K562 (cell line): ENCODE measurements at regions not wholly inside any gene's neighbourhood (a gene's known extent, or its start where the extent isn't known, plus 50 kb on each side); places are given as distances from the start of the nearest gene placed in this dataset.
A peak's percentile ranks its signal among the peaks of the same experiment; 100 is the strongest.

Source experiments
- ATF1 ChIP-seq, 2 experiments: fragments of 450-650 bp in 1 of 2; IDR thresholded peaks; 2 replicates each; pipeline ENCODE4 v1.6.1; 2016; ENCODE audit warnings: missing compliant biosample characterization in 1 of 2, missing genetic modification characterization in 1 of 2
- CHD2 ChIP-seq: IDR thresholded peaks from 2 replicates; pipeline ENCODE4 v1.6.1; 2011; ENCODE audit warnings: low read depth, low read length
- MEF2A ChIP-seq: IDR thresholded peaks from 2 replicates; pipeline ENCODE4 v1.6.1; 2011; ENCODE audit warnings: low read depth, mild to moderate bottlenecking, low read length, moderate library complexity; ENCODE audit not compliant: control insufficient read depth
- RAD21 ChIP-seq, 2 experiments: fragments of 250-450 bp in 1 of 2; fragments of 450-650 bp in 1 of 2; sonication (Bioruptor Pico) in 1 of 2; formaldehyde crosslinking in 1 of 2; IDR thresholded peaks in 1 of 2; conservative IDR thresholded peaks in 1 of 2; 2 replicates each; pipeline versions ENCODE4 v1.4.0 to v1.8.0; 2020 to 2022; ENCODE audit warnings: mild to moderate bottlenecking in 2 of 2, moderate library complexity in 1 of 2
- SETDB1 ChIP-seq: IDR thresholded peaks from one replicate; pipeline ENCODE4 v1.6.1; 2012; ENCODE audit warnings: low read length, control low read depth, inconsistent platforms
- SMARCE1 ChIP-seq: fragments of 450-650 bp; IDR thresholded peaks from 2 replicates; pipeline ENCODE4 v1.7.1; 2016; ENCODE audit warnings: mild to moderate bottlenecking
- TAF9B ChIP-seq: fragments of 450-650 bp; IDR thresholded peaks from 2 replicates; pipeline ENCODE4 v1.6.1; 2018; ENCODE audit warnings: mild to moderate bottlenecking; ENCODE audit not compliant: partially characterized antibody
- ZNF347 ChIP-seq: fragments of 450-650 bp; formaldehyde crosslinking; IDR thresholded peaks from 2 replicates; pipeline ENCODE4 v1.4.0; 2020; ENCODE audit warnings: low read depth, mild to moderate bottlenecking, moderate library complexity
- ZNF79 ChIP-seq: fragments of 250-450 bp; sonication (Bioruptor Pico); IDR thresholded peaks from 2 replicates; pipeline ENCODE4 v1.4.0; 2020; ENCODE audit warnings: low read depth, mild to moderate bottlenecking, moderate library complexity
- TF ChIP-seq, protein P1 (sequence below), 2 experiments: fragments of 450-650 bp in 1 of 2; sonication (generic) in 1 of 2; formaldehyde crosslinking; conservative IDR thresholded peaks; 2 replicates each; pipeline versions ENCODE4 v1.4.0 to v1.8.1; 2020 to 2022; ENCODE audit warnings: mild to moderate bottlenecking in 1 of 2, missing genetic modification reagents in 1 of 2
- TF ChIP-seq, protein P2 (sequence below): sonication (generic); formaldehyde crosslinking; IDR thresholded peaks from 2 replicates; pipeline ENCODE4 v1.8.0; 2022; ENCODE audit warnings: mild to moderate bottlenecking, missing genetic modification reagents
- TF ChIP-seq, protein P3 (sequence below): fragments of 450-650 bp; IDR thresholded peaks from 2 replicates; pipeline ENCODE4 v1.6.1; 2017; ENCODE audit warnings: antibody characterized with exemption

DNA sequence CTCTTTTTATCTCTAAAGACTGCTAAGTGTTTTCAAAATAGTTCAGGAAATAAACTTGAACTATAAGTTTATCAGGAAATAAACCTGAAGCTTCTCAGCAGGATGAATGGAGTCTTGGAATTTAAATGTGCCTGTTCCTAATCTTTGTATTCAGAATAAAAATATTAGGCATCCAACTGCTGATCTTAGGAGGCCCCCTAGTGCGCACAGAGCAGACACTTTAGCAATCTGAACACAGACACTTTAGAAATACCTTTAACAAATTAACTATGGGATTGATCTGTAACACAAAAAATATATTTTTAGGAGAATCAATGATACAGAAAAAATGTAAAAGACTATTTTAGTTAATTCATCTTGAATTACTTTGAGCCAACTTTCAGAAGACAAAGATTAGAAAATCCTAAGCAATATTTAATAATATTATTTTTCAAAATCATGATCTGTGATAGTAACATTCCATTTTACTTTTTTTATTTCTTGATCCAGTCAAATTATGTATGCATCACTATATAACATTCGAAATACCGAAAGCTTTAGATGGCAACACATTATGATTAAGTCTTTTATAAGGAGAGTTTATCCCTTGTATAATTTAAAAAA, 80.9 kb downstream of the SLC41A2 start (continued):
- no peak for TF ChIP-seq ATF1 (CRISPR knock-in tag; IDR thresholded peaks at IDR 0.05)
- no peak for TF ChIP-seq ATF1 (tag; IDR thresholded peaks at IDR 0.05)
- TF ChIP-seq SMARCE1 = no peak
- no peak for TF ChIP-seq TAF9B
- TF ChIP-seq MEF2A = no peak
- TF ChIP-seq, protein P1, sequence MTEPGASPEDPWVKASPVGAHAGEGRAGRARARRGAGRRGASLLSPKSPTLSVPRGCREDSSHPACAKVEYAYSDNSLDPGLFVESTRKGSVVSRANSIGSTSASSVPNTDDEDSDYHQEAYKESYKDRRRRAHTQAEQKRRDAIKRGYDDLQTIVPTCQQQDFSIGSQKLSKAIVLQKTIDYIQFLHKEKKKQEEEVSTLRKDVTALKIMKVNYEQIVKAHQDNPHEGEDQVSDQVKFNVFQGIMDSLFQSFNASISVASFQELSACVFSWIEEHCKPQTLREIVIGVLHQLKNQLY (CRISPR knock-in tag; conservative IDR thresholded peaks at IDR 0.05) = no peak
- no peak for TF ChIP-seq ZNF79
- peak; percentile 86 to 88 for TF ChIP-seq RAD21 (CRISPR knock-in tag; conservative IDR thresholded peaks at IDR 0.05 in 1 of 2, IDR thresholded peaks at IDR 0.05 in 1 of 2)
- no peak for TF ChIP-seq ZNF347 (CRISPR knock-in tag)
- TF ChIP-seq, protein P2, sequence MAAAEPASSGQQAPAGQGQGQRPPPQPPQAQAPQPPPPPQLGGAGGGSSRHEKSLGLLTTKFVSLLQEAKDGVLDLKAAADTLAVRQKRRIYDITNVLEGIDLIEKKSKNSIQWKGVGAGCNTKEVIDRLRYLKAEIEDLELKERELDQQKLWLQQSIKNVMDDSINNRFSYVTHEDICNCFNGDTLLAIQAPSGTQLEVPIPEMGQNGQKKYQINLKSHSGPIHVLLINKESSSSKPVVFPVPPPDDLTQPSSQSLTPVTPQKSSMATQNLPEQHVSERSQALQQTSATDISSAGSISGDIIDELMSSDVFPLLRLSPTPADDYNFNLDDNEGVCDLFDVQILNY (CRISPR knock-in tag) = no peak
- no peak for TF ChIP-seq SETDB1
- TF ChIP-seq, protein P3, sequence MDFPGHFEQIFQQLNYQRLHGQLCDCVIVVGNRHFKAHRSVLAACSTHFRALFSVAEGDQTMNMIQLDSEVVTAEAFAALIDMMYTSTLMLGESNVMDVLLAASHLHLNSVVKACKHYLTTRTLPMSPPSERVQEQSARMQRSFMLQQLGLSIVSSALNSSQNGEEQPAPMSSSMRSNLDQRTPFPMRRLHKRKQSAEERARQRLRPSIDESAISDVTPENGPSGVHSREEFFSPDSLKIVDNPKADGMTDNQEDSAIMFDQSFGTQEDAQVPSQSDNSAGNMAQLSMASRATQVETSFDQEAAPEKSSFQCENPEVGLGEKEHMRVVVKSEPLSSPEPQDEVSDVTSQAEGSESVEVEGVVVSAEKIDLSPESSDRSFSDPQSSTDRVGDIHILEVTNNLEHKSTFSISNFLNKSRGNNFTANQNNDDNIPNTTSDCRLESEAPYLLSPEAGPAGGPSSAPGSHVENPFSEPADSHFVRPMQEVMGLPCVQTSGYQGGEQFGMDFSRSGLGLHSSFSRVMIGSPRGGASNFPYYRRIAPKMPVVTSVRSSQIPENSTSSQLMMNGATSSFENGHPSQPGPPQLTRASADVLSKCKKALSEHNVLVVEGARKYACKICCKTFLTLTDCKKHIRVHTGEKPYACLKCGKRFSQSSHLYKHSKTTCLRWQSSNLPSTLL = no peak
- TF ChIP-seq CHD2 = no peak
